HG02798 (cell line): ENCODE measurements at regions not wholly inside any gene's neighbourhood (a gene's known extent, or its start where the extent isn't known, plus 50 kb on each side); places are given as distances from the start of the nearest gene placed in this dataset.
"Not testable (repeated sequence)": the region's sequence is repeated elsewhere in the genome, so short reads cannot be mapped to it uniquely, and the experiment has no call there.

ENCODE experiments used
- ATAC-seq: cut with Tn5 transposase; IDR thresholded peaks from one replicate; pipeline ENCODE4 v1.9.1; 2021; ENCODE audit warnings: mild to moderate bottlenecking; ENCODE audit not compliant: unreplicated experiment, poor library complexity

- no peak for ATAC-seq
These were observed 513.6 kb downstream of the HINT1 start for GRCh38 chr5:130651440-130651839.

DNA sequence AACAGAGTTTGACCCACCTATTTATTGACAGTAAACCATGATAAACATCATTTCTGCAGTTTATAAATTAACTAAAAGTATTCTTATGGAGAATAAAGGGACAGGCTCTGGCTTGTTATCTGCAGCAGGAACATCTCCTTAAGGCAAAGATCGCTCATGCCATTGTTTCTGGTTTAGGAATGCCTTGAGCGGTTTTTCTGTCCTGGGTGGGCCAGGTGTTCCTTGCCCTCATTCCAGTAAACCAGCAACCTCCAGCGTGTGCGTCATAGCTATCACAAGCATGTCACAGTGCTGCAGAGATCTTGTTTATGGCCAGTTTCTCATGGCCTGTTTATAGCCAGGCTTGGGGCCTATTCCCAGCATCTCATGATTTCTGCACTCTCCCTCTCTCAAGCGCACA, 521.7 kb downstream of the HINT1 start:
- ATAC-seq = no peak

GRCh38 chr5:130642461-130642860, 522.6 kb downstream of the HINT1 start:
- ATAC-seq = no peak

- ATAC-seq = no peak
These were observed 537.9 kb downstream of the HINT1 start for GRCh38 chr5:130627145-130627544.

- ATAC-seq = no peak
These were observed 540.3 kb downstream of the HINT1 start for GRCh38 chr5:130624805-130625204.

- ATAC-seq = no peak
These were observed 548.9 kb downstream of the HINT1 start for GRCh38 chr5:130616161-130616560.

DNA sequence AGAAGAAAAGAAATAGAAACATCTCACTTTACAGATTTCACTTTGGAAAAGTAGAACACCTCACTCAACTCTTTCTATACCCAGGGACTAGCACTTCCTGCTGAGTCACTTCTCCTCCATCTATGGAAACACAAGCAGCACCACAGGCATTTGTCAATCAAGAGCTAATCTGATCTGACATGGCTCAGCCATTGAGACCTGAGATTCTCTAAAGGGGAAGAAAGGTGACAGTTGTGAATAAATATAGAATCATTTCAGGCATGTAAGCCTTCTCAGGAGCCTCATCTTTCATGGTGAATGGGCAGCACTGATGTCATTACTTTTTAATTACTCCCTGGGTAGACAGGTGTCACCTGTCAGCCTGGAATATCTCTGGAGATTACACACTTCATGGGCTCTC, 559.8 kb downstream of the HINT1 start:
- ATAC-seq = no peak

GRCh38 chr5:130596647-130597046, 568.4 kb downstream of the HINT1 start:
- ATAC-seq = not testable (repeated sequence)

- ATAC-seq = no peak
These were observed 584.8 kb downstream of the HINT1 start for GRCh38 chr5:130580264-130580663.

GRCh38 chr5:130578354-130578753, 586.7 kb downstream of the HINT1 start:
- no peak for ATAC-seq

GRCh38 chr5:130571076-130571475, 594.0 kb downstream of the HINT1 start:
- ATAC-seq = no peak

DNA sequence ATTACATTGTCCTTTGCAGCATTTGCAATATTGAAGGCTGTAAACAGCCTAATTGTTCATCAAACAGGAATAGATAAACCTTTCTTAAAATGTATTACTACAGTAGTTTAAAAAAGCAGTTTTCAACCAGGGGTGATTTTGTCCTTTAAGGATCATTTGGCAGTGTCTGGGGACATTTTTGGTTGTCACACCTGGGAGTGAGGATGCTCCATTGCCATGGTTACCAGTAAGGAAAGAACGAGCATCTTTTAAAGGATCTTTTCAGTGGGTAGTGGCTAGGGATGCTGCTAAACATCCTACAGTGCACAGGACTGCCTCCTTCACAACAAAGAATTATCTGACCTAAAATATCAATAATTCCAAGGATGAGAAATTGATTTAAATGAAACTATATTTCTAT, 596.3 kb downstream of the HINT1 start:
- no peak for ATAC-seq

DNA sequence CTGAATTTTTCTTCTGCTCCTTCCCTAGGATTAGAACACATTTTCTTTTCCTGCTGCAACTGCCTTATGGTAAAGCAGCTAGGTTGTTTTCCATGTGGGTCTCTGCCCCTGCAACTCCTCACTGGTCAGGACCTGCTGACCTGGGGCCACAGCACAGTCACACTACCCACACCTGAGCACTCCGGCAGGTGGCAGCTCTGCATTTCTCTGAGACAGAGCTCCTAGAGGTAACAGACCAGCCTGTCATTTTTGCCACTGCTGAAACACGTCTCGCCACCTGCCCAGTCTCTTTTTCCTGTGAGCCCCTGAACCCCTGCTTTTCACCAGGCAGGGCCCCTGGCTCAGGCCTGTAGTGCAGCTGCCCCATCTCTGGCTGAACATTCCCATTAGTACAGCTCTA, 609.6 kb downstream of the HINT1 start:
- ATAC-seq = no peak

DNA sequence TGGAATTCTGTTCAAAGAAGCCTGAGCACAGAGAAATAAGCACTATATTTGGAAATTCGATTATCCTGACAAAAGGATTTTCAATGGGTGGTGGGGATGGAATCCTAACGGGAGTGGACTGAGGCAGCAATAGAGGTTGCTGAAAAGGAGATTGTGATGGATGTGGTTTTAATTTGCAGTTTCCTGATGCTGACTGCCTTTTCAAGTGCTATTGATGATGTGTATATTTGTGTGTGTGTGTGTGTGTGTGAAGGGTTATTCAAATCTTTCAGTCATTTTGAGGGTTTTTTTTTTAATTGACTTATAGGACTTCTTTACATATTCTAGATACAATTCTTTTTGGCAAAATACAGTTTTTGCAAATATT, 614.5 kb downstream of the HINT1 start:
- no peak for ATAC-seq

DNA sequence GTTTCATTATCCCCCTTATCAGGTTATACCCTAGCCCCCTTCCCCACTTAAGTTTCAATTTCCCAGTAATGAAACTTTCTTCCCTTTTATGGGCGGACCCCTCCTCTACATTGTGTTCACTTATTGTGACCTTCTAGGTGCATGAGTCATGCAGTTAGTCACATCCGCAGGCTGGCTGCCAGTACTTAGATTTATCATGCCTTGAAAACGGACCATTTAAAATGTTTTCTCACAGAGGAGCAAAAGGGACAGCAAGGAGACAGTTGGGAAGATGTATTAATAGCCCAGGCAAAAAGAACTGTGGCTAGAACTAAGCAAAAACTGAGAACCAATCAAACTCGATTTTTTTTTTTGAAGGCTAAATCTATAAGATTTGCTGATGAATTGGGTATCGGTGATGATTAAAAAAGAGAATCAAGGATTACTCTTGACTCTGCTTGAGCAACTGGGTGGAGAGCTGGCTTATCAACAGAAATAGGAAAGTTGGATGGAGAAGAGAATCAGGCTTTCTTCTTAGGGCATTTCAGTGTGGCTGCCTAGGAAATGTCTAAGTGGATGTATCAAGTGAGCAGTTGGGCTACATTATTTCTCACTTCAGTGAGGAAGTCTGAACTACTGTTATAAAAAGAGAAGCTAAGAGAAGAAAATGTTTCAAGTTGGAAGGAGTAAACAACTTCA, 615.0 kb downstream of the HINT1 start:
- no peak for ATAC-seq

DNA sequence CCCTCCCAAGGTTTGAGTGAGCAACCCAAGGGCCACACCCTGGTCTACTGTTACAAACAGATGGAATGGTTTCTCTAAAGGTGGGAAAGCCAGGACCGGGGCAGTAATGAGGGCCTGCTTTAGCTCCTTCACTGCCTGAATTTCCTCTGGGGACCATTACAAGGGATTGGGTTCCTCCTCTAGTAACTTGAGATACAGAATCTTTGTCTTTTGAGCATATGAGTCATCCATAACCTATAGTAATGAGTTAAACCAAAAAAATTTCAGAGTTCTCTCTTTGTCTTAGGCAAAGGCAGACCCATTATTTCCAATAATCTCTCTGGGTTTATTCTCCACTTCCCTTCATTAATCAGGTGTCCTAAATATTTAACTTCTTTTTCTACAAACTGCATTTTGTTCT, 618.8 kb downstream of the HINT1 start:
- ATAC-seq = no peak

GRCh38 chr5:130545291-130545690, 619.8 kb downstream of the HINT1 start:
- no peak for ATAC-seq

DNA sequence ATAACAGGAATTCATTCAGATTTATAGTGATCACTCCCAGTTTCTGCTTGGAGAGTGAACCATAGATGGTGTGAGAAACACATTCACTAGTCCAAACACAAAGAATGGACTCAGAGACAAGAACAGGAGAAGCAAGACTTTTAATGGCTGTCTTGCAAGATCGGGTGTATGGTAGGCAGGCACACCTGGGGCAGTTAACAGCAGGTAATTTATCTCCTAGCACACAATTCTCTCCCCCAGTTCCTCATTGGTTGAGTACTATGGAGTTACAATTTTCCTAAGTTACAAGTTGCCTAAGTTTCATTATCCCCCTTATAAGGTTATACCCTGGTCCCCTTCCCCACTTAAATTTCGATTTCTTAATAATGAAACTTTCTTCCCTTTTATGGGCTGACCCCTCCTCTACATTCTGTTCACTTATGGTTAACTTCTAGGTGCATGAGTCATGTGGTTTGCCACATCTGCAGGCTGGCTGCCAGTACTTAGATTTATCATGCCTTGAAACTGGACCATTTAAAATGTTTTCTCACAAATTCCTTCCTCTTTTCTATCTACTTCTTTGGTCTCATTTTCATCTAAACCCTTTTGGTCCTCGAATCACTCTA, 623.3 kb downstream of the HINT1 start:
- ATAC-seq = no peak

- ATAC-seq = no peak
These were observed 628.4 kb downstream of the HINT1 start for GRCh38 chr5:130536691-130537090.

GRCh38 chr5:130532786-130533185, 628.5 kb downstream of the CHSY3 start:
- ATAC-seq = no peak

DNA sequence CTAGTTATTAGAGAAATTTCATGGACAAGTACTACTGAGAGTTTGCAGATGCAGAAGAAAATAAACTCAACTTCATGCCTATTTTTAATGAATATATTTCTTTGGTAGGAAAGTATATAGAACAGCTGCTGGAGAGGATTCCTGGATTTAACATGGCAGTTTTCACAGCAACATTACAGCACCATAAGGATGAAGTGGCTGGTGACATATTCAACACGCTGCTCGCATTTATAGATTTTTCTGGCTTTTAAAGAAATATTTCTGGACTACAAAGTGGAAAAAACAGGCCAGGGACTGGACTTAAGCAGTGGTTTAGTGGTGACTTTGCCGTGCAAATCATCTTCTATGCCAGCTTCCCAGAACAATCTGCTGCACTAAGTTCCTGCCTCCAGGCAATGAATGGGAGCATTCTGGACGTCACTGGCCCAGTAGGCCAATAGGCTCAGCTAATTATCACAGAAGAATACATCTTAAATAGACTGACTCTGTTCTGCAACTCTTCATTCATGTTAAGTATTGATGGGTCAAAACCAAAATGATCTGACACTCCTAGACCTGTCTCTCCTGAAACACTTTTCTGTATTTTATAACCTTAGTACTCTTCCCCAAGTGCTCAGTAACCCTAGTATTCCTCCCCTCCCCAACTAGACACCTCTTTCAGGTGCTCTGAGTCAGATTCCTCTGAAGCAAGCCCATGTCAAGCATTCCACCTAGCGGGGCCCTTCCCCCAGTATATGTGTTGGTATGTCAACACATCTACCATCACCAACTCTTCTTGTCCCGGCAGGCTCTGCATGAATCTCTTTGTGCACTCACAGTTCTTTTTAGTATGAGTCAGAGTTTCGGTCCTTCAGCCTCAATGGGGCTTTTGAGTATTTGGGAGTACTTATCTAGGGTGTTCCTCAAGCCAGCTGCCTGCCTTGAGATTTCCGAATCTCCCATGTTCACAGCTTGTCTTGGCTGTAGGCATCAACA, 625.5 kb downstream of the CHSY3 start:
- ATAC-seq = no peak
